Tibial nerve (tissue), 4 donors: ENCODE measurements at regions not wholly inside any gene's neighbourhood (a gene's known extent, or its start where the extent isn't known, plus 50 kb on each side); places are given as distances from the start of the nearest gene placed in this dataset.

Source experiments
- DNase-seq, 2 donors: peaks; one replicate each; pipeline ENCODE4 v3.0.0-alpha.2; 2019; ENCODE audit warnings: low spot score in 2 of 2
- H3K27ac ChIP-seq, 4 donors: fragments of 200-600 bp; sonication (generic) in 3 of 4; one replicate each; pipeline ENCODE4 v1.5.1; 2017 to 2019; ENCODE audit warnings: mild to moderate bottlenecking in 1 of 4
- H3K27me3 ChIP-seq, 2 donors: fragments of 200-600 bp; sonication (generic) in 1 of 2; one replicate each; pipeline versions ENCODE4 v1.5.1 to v1.6.0; 2017 to 2019
- H3K36me3 ChIP-seq, 3 donors: fragments of 200-600 bp; sonication (generic); one replicate each; pipeline ENCODE4 v1.5.1; 2018 to 2019
- H3K4me1 ChIP-seq, 4 donors: fragments of 200-600 bp; sonication (generic) in 3 of 4; one replicate each; pipeline ENCODE4 v1.5.1; 2017 to 2019
- H3K4me3 ChIP-seq, 4 donors: fragments of 200-600 bp; sonication (generic) in 3 of 4; one replicate each; pipeline ENCODE4 v1.5.1; 2017 to 2019; ENCODE audit warnings: mild to moderate bottlenecking in 1 of 4, moderate library complexity in 1 of 4
- H3K9me3 ChIP-seq, 4 donors: fragments of 200-600 bp; sonication (generic) in 3 of 4; one replicate each; pipeline ENCODE4 v1.5.1; 2017 to 2019
- EP300 ChIP-seq, 2 donors: sonication (generic); formaldehyde crosslinking; IDR thresholded peaks; one replicate each; pipeline ENCODE4 v1.6.1; 2017; ENCODE audit warnings: antibody characterized with exemption in 2 of 2, mild to moderate bottlenecking in 1 of 2
- POLR2A ChIP-seq, 2 donors: fragments of 450-650 bp; IDR thresholded peaks; one replicate each; pipeline ENCODE4 v1.6.1; 2017; ENCODE audit warnings: antibody characterized with exemption in 2 of 2, mild to moderate bottlenecking in 2 of 2, moderate library complexity in 2 of 2
- WGBS, 2 donors: methylation state at CpG; one replicate each; pipeline ENCODE4 v1.1.5; 2018; 5-methylcytosine and 5-hydroxymethylcytosine counted together
- TF ChIP-seq, protein P1 (sequence below), 5 experiments: fragments of 200-600 bp in 3 of 5; fragments of 450-650 bp in 2 of 5; sonication (generic) in 3 of 5; IDR thresholded peaks; one replicate each; pipeline ENCODE4 v1.5.1; 2016 to 2019; ENCODE audit warnings: antibody characterized with exemption in 5 of 5, mild to moderate bottlenecking in 3 of 5, moderate library complexity in 2 of 5

DNA sequence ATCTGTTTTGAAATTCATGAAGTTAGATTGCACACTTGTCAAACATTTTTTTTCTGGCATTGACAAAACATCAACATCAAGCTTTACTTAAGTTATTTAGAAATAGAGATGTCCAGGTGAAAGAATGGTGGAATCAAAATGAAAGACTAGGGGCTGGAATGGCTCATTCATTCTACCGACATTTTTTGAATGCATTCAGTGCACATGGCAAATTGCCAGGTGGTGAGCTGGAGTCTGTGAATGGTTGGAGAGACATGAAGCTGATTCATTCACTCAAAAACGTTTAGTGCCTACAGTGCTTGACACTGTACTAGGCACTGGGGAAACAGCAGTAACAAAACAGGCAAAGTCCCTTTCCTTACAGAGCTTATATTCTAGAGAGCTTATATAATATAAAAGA lies 292.4 kb downstream of the PPP1R2C start:
- no peak overlapping the region for H3K4me3 ChIP-seq
- TF ChIP-seq POLR2A (IDR thresholded peaks at IDR 0.05) (no peak), EP300 (IDR thresholded peaks at IDR 0.05) (no peak)
- TF ChIP-seq, protein P1, sequence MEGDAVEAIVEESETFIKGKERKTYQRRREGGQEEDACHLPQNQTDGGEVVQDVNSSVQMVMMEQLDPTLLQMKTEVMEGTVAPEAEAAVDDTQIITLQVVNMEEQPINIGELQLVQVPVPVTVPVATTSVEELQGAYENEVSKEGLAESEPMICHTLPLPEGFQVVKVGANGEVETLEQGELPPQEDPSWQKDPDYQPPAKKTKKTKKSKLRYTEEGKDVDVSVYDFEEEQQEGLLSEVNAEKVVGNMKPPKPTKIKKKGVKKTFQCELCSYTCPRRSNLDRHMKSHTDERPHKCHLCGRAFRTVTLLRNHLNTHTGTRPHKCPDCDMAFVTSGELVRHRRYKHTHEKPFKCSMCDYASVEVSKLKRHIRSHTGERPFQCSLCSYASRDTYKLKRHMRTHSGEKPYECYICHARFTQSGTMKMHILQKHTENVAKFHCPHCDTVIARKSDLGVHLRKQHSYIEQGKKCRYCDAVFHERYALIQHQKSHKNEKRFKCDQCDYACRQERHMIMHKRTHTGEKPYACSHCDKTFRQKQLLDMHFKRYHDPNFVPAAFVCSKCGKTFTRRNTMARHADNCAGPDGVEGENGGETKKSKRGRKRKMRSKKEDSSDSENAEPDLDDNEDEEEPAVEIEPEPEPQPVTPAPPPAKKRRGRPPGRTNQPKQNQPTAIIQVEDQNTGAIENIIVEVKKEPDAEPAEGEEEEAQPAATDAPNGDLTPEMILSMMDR (IDR thresholded peaks at IDR 0.05) = no peak
- H3K4me1 ChIP-seq = no peaks in the 10 kb centered on the region
- WGBS, 2 donors = 29 to 31% methylated on average over 2 of the region's 2 CpGs
- no peak for DNase-seq
- no peaks in the 10 kb centered on the region for H3K36me3 ChIP-seq
- H3K27me3 ChIP-seq = no peaks in the 10 kb centered on the region
- H3K9me3 ChIP-seq = no peaks in the 10 kb centered on the region
- no peak overlapping the region for H3K27ac ChIP-seq

DNA sequence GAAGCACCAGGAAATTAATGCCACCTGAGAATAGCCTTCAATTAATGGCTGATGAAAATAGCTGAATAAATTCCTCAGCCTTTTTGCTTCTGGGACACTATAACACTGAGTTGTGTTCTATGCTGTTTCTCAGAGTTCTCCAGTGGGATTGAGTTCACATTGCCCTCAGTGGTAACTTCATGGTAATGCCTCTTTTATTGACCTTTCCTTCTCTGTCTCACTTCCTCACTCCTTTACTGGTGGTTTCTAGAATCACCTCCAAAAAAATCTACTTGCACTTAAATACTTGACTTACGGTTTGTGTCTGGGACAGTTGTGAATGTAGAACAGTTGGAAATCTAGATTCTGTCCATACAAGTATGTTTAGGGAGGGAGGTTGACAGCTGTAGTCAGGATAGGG lies 293.7 kb downstream of the PPP1R2C start:
- H3K4me1 ChIP-seq = no peaks in the 10 kb centered on the region

DNA sequence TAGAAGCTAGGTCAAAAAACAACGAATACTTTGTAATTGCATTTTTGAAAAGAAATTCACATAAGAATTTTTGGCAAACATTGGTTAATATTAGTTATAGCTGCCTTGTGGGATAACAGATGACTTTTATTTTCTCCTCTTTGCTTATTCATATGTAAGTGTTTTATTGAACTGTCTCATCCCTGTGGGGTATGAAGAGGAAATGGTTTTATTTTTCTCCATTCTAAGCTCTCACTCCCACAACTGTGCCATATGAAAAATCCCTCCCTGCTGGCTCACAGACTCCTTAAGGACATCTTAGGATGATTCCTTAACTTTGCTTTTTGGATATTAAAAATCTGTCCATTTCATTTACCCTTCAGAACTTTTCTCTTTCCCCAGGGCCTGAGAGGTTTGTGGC lies 300.6 kb downstream of the PPP1R2C start:
- no peaks in the 10 kb centered on the region for H3K27me3 ChIP-seq
- no peaks in the 10 kb centered on the region for H3K4me1 ChIP-seq
- H3K27ac ChIP-seq = no peak overlapping the region
- no peak for DNase-seq
- no peaks in the 10 kb centered on the region for H3K36me3 ChIP-seq
- TF ChIP-seq POLR2A (IDR thresholded peaks at IDR 0.05) = no peak
- TF ChIP-seq, protein P1 (IDR thresholded peaks at IDR 0.05) = no peak
- TF ChIP-seq EP300 (IDR thresholded peaks at IDR 0.05) = no peak
- H3K9me3 ChIP-seq = no peaks in the 10 kb centered on the region
- H3K4me3 ChIP-seq = no peak overlapping the region
- 50 to 74% methylated on average over 1 of the region's 1 CpG for WGBS, 2 donors

More for the DNA sequence above, 293.7 kb downstream of the PPP1R2C start:
- no peaks in the 10 kb centered on the region for H3K27me3 ChIP-seq
- H3K4me3 ChIP-seq = no peak overlapping the region
- no peak overlapping the region for H3K27ac ChIP-seq
- WGBS, 2 donors = 100% methylated on average over 1 of the region's 1 CpG
- H3K36me3 ChIP-seq = no peaks in the 10 kb centered on the region
- TF ChIP-seq, protein P1 (IDR thresholded peaks at IDR 0.05) = no peak
- no peak for TF ChIP-seq POLR2A (IDR thresholded peaks at IDR 0.05)
- no peak for TF ChIP-seq EP300 (IDR thresholded peaks at IDR 0.05)
- DNase-seq = no peak
- no peaks in the 10 kb centered on the region for H3K9me3 ChIP-seq

DNA sequence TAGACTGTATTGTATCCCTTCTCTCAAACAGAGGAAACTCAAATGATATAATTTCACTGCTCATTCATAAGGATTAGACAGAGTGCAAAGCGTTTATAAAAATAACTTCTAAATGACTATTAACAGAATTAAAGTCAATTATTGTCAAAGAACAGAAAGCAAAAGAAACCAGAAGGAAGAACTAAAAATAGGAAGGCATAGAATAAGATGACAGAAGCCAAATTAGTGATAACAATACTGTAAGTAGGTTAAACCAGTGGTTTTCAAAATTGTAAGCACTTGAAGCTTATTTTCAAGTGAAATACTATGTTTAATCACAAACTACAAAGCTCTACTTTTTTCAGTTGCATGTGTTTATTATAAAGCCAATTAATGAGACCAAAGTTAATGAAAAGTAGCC lies 305.2 kb downstream of the PPP1R2C start:
- no peak overlapping the region for H3K4me3 ChIP-seq
- H3K9me3 ChIP-seq = no peaks in the 10 kb centered on the region
- no peak for TF ChIP-seq POLR2A (IDR thresholded peaks at IDR 0.05)
- TF ChIP-seq, protein P1 (IDR thresholded peaks at IDR 0.05) = no peak
- no peak for TF ChIP-seq EP300 (IDR thresholded peaks at IDR 0.05)
- no peak overlapping the region for H3K27ac ChIP-seq
- no peaks in the 10 kb centered on the region for H3K36me3 ChIP-seq
- no peaks in the 10 kb centered on the region for H3K4me1 ChIP-seq
- WGBS, 2 donors = 46 to 57% methylated on average over 1 of the region's 1 CpG
- DNase-seq = no peak
- no peaks in the 10 kb centered on the region for H3K27me3 ChIP-seq

DNA sequence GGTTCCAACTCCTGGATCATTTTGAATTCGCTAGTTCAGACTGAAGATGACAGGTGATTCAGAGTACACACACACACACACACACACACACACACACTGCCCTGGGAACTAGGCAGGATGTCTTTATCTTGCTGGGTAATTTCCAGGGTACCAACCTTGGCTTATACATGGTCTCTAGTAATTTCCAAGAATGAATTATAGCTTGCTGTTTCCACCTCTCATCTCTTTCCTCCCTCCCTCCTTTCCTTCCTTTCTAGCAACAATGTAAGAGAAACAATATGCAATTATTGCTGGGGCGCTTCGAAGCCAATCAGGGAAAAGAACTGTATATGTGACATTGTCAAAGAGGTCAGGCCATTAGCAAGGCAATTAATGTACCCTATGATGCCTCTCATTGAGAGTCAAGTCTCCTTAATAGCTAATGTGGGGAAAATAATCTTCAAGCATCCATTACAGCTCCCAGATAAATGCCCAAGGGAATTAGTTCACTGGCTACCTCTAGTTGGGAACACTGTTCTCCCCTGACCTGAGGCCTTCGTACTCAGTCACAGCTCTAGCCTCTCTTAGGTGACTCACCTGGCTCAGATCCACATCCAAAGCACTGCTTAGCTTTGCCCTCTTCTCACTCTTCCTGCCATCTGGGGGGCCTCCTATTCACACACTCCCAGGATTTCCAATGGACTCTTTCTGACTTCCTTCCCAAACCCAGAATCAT lies 311.5 kb downstream of the PPP1R2C start:
- Histone ChIP-seq H3K4me1 (no peaks in the 10 kb centered on the region), H3K4me3 (no peak overlapping the region), H3K27ac (no peak overlapping the region), H3K9me3 (no peaks in the 10 kb centered on the region), H3K36me3 (no peaks in the 10 kb centered on the region), H3K27me3 (no peaks in the 10 kb centered on the region)
- 79 to 82% methylated on average over 4 of the region's 4 CpGs for WGBS, 2 donors
- TF ChIP-seq, protein P1 (IDR thresholded peaks at IDR 0.05) = no peak
- TF ChIP-seq POLR2A (IDR thresholded peaks at IDR 0.05) (no peak), EP300 (IDR thresholded peaks at IDR 0.05) (no peak)
- DNase-seq = no peak
